ENCODE measurements at regions not wholly inside any gene's neighbourhood (a gene's known extent, or its start where the extent isn't known, plus 50 kb on each side); places are given as distances from the start of the nearest gene placed in this dataset.

- DNase-seq: no peak
Observed at GRCh38 chr22:22035771-22036314, 53.3 kb upstream of the TOP3B start.

DNA sequence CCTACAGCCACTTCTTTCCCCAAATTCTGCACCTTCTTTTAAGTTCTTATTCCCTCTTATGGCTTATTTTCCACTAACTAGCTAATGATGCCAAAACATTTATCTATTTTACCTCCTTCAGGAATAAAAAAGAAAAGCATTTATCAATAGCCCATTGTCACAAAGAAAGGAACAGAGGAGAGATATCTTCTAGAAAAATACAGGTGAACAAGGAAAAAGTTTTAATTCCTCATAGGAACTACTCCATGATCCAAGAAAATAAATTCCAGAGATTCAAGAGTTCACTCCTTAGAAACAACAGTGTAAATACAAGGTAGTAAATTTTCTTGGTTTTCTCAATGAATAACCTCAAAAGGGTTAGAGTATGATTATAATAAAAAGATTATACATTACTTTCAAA, 52.6 kb upstream of the TOP3B start:
- no peak for DNase-seq

GRCh38 chr22:22034469-22035132, 52.0 kb upstream of the TOP3B start:
- DNase-seq: no peak

DNA sequence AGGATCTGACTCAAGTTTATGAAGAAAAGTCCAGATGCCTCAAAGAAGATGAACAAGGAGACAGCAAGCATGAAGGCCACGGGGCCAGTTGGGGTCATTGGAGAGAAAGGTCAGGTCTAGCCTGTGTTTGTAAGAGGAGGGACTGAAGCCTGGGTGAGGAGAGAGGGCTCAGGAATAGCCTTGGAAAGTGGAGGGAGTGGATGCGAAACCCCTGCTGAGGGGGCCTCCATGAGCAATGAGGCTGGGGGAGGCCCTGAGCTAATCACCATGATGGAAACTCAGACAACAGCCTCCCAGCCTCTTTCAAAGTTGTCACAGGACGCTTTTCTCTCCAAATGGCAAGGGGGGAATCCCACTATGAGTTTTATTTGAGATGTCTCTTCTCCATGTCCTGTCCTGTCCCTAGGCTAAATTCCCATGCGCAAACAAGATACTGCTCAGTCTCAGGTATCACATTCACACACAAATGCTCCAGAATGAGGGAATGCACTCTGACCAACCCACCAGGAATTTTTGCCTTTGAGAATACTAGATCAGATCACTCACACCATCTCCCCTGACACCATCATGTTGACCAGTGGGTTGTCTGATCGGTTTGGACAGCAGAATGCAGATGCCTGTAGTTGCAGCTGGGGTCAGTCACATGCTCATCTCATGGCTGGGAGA, 51.3 kb upstream of the TOP3B start:
- no peak for DNase-seq

DNA sequence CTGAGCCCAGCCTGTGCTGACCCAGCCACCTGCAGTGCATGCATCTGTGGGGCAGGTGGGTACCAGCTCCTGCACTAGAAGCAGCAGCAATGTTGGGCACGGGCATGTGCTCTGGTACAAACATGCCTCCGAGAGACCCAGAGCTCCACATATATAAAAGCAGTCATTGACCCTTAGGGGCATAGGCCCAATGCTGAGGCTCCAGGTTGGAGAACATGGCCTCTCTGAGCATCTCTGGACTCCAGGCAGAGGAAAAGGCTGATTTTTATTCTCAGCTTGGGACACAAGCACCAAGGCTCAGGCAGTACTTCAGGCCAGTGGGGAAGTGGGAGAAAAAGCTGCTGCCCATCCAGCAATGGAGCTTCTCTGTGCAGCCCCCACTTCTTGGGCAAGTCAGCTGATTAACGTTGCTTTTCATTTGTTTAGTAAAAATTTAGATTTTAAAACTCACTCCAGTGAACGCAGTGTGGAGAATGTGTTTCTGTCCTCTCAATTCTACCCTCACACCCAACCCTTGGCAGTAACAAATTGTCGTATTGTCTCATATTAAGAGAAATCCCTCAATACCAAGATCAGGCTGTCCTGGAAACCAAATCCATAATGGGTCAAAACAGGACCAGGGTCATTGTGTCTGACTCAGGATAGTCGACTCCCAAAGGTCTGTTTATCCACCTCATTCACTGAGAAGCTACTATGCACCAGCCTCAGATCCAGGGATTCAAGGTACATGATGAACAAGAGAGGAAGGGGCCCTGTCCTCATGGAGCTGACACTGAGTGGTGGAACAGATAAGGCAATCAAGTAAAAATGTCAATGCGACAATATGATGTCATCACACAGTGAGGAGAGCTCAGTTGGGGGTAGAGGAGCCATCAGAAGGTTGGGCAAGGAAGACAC, 50.6 kb upstream of the TOP3B start:
- no peak for DNase-seq

- no peak for DNase-seq
Observed at GRCh38 chr22:22032099-22032905, 49.7 kb upstream of the TOP3B start.
